ENCODE measurements at regions not wholly inside any gene's neighbourhood (a gene's known extent, or its start where the extent isn't known, plus 50 kb on each side); places are given as distances from the start of the nearest gene placed in this dataset.

DNA sequence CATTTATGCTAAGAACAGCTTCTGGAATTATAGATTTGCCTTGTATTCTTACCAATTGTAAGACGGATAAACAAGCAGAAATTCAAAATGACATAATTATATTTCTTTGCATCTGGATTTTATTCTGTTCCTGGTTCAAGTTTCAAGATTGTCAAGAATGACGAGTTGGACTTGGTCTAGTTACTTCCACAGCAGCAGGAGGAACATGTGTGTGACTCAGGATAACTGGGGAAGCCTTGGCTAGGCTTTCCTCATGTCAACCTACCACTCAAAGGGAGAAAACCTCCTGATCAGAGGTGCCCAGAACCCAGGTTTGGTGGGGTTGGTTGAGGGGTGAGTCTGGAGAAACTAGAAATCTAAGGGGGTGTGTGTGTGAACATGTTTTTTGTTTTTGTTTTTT, 259.7 kb downstream of the SOX2 start:
- TF ChIP-seq CTCF (conservative IDR thresholded peaks at IDR 0.05): no peak
- H3K27ac ChIP-seq: no peak overlapping the region

- no peak overlapping the region for H3K27ac ChIP-seq
Observed at GRCh38 chr3:181974198-181974597, 262.5 kb downstream of the SOX2 start.

DNA sequence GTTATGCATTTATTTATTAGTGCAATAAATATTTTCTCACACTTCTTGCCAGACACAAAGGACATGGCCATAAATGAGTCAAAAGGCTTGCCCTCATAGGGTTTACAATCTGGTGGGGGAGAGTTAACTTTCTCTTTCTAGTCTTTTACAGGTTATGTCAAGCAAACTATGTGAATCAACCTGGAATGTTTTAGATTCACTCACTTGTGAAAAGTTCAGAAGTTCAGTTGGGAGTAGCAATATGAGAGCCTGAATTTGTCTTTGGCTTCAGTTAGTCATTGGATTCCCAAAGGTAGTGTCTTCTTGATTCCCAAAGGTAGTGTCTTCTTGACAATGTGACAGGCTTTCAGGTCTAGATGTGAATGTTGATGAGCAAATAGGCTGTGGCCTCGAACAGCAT, 264.8 kb downstream of the SOX2 start:
- H3K27ac ChIP-seq: no peak overlapping the region
- no peak for TF ChIP-seq CTCF (conservative IDR thresholded peaks at IDR 0.05)

More at GRCh38 chr3:181974198-181974597, 262.5 kb downstream of the SOX2 start:
- no peak for TF ChIP-seq CTCF (conservative IDR thresholded peaks at IDR 0.05)

- no peak for TF ChIP-seq CTCF (conservative IDR thresholded peaks at IDR 0.05)
- no peak overlapping the region for H3K27ac ChIP-seq
Observed at GRCh38 chr3:181985386-181985785, 273.7 kb downstream of the SOX2 start.

- no peak for TF ChIP-seq CTCF (conservative IDR thresholded peaks at IDR 0.05)
- no peak overlapping the region for H3K27ac ChIP-seq
Observed at GRCh38 chr3:181987736-181988135, 276.0 kb downstream of the SOX2 start.

GRCh38 chr3:181998828-181999227, 287.1 kb downstream of the SOX2 start:
- H3K27ac ChIP-seq: no peak overlapping the region
- no peak for TF ChIP-seq CTCF (conservative IDR thresholded peaks at IDR 0.05)

- H3K27ac ChIP-seq: no peak overlapping the region
- no peak for TF ChIP-seq CTCF (conservative IDR thresholded peaks at IDR 0.05)
Observed at GRCh38 chr3:181999314-181999713, 287.6 kb downstream of the SOX2 start.

GRCh38 chr3:182000447-182000846, 288.7 kb downstream of the SOX2 start:
- H3K27ac ChIP-seq: no peak overlapping the region
- no peak for TF ChIP-seq CTCF (conservative IDR thresholded peaks at IDR 0.05)

All from VCaP (cell line).